NCI-H526 (cell line): ENCODE measurements at regions not wholly inside any gene's neighbourhood (a gene's known extent, or its start where the extent isn't known, plus 50 kb on each side); places are given as distances from the start of the nearest gene placed in this dataset.
"Not testable (repeated sequence)": the region's sequence is repeated elsewhere in the genome, so short reads cannot be mapped to it uniquely, and the experiment has no call there.

ENCODE experiments used
- DNase-seq, 2 experiments: peaks; one replicate each; lab custom pipeline; 2025; lab: John Stamatoyannopoulos, UW

DNA sequence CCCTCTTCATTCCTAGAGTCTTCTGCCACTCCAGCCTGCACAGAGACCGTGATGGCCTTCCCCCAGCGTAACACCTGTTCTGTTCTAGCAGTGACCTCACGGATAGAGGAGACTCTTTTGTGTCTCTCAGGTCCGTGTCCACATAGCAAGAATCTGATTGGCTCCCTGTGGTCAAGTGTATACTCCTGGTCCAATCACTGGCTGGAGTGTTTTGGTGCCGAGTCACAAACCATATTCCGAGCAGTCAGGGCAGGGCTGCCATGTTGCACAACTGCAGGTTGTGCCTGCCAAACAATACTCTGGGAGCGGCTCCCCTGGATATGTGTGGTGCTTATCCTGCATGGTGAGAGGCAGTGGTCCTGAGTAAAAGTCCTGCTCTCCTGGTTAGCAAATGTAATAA is 402.4 kb downstream of the KCNRG start:
- DNase-seq, result no peak

DNA sequence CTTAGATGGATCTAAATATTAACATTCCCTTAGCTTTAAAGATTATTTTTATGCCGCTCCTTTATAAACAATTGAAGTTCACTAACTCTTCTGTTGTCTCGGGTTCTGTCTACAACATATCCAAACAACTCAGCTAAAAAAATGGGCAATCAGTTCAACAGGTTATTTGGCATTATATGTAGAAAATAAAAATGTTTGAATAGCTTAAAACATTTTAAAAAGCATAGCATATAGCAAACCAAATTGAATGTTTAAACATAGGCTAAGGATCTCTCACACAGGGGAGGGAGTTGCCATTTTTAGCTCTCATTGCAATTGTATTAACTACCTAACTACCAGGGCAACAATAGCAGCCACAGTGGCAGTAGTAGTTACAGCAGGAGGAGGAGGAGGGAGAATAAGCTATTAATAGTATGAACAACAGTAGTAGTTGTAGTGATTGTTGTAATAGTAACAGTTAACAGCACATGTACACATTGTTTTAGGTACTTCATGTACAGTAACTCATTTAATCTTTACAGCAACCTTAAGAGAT is 404.2 kb downstream of the KCNRG start:
- DNase-seq, result no peak

DNA sequence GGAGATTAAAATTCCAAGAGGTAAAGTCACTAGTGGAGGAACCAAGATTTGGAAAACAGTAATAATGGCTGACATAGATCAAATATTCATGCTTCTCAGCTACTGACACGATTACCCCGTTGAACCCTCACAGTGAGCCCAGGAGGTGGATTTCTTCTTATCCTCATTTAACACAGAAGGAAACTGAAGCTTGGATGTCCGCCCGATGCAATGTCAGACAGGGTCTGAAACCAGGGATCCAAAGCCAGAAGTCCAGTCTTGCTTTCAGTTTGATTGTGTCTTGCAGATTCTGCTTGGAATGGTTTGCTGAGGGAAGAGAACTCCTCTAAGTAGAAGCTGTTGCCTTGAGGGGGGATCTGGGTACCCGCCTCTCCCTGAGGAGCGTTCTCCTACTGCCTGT is 404.7 kb downstream of the KCNRG start:
- no peak for DNase-seq

DNA sequence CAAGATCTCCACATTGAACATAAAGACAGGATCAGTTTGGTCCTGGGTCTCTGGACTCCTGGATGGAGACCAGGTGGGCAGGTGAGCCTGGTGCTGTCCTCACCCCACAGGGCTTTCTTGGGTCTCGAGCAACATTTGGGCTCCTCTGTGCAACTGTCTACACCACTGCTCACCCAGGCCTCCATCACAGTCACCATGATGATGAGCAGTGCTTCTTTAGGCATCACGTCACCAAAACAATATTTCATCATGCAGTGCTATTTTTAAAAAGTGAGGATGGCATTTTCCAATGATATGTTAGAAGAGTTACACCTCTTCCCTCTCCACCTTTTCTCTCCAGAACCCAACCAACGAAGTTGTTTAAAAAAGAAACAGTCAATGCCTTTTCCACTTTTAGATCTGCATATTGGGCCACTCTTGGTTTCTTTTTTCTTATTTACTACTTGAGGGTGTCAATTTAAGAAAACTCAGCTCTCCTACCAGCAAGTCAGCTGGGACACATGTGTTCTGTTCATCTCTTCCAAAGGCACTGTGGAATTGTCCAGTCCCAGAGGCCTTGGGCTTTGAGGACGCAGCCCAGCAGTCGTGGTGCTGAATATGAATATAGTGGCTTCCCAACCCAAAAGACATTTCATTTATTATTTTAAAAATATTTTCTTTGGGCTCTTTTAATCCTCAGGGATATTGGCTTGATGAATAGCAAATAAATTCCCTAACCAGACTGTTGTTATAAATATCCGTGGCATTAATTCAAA is 405.7 kb downstream of the KCNRG start:
- DNase-seq, result no peak

DNA sequence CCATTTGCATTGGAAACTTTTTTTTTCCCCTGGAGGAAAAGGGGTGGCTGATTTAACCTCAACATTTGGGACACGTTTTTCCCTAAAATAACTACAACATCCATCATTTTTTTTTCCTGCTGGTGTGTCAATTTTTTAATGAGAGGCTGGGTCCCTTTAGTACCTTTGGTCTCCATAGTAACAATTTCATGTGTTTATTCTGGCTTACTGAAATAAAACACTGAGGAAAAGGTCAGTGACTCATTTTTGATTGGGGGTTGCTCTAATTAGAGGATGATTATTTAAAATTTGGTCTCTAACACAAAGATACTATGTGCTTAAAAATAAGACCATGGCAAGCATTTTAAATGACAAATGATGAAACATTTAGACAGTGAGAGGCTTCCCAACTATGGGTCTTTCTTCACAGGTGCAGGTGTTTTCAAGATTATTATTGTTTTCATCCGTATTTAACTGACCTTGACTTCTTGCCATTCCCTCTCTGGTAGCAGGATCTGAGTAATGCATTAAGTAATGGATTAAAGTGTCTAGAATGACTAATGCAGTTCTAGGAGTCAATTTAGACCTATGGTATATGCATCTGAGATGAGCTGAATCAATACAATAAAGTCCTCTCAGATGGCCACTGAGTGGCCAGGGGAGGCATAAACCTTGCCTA is 406.4 kb downstream of the KCNRG start:
- DNase-seq, result no peak

DNA sequence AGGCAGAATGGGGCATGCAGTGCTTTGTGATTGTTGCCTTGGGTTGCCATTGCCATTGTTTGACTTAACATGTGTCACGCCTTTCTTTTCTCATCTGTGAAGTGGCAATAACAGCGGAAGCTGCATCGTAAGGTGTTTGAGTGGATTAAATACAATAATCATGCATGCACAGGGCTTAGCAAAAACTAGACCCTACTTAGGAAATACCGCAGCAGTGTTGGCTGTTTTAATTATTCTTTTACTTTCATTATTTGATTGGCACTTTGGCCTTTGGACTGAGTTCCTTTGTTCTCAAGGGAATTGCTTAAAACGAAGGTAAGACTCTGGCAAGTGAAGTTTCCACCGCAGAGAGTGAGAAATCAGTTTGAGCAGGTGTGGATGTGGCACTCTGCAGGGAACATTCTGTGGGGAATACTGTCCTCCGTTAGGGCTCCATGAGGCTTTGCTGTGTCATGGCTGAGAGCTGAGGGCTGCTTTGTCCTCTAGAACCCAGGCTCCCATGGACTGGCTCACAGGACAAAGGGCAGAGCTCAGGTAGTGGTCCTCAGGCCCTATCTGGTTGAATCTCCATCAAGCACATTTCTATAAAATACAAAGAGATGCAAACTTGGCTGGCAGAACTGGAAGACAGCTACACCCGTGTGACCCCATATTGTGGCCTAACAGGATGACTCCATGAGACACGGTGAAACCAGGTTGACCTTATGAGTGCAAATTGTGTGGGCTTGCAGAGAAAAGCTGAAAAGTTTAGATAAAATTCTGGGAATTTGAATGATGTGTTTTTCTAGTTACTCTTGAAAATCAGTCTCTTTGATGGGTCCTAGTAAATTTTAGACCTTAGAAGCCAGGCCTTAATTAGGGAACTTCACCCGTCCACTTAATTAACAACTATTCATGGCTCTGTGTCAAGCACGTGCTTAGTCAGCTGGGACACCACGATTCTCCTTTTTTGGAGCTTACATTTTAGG is 407.2 kb downstream of the KCNRG start:
- no peak for DNase-seq

DNA sequence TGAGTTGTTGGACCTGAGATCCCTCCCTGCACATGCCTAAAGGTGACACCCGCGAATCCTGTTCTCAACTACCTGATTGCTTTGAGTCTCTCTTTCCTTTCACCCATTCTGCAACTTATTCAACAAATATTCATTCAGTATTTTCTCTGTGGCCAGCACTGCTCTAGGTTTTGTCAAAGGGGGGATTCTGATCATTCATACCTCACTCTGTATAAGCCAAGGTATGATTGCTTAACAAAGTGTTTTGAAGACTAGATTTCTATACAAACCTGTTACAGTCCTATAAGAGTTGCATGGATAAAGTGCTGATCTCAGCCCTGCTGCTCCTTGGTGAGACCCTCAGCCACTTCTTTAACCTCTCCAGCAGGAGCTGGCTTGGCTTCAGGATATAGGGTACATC is 409.7 kb downstream of the KCNRG start:
- DNase-seq, result no peak

DNA sequence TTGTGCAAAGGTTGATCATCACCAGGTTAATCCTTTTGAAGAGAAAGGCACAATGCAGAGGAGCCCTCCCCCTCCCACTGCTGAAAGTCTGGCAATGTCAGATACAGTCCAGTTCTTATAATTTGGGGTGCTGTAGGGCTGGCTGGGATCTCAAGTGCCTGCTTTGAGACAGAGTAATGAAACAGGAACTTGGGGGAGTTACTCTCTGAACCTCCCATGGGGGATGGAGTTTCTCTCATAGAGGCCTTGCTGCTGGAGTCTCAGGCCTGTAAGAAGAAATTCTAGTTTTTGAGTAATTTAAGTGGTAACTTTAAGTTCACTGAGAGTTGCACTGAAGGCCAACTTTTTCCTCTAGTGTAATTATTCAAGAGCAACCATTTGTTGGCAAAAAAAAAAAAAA is 410.5 kb downstream of the KCNRG start:
- no peak for DNase-seq

DNA sequence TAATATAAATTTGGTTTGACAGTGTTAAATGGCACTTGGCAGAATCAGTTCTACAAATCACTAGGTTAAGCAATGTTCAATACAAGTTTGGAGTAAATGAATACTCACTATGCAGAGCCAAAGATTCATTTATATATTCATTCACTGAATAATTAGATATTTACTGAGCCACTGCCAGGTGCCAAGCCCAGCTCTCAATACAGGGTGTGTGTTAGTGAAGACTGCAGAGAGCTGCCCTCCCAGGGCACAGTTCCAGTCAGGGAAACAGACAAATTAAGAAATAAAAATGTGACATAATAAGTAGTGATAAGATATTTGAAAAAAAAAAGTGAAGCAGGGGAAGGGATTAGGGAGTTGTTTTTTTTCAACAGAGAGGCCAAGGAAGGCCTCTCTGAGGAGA is 411.7 kb downstream of the KCNRG start:
- no peak for DNase-seq

DNA sequence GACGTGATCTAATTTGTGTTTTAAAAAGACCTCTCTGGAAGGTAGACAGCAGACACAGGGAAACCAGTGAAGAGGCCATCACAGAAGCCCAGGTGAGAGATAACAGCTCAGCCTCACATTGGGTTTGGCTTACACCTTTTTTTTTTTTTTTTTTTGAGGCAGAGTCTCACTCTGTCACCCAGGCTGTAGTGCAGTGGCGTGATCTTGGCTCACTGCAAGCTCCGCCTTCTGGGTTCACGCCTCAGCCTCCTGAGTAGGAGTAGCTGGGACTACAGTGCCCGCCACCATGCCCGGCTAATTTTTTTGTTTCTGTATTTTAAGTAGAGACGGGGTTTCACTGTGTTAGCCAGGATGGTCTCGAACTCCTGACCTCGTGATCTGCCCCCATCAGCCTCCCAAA is 412.3 kb downstream of the KCNRG start:
- DNase-seq, result not testable (repeated sequence)

DNA sequence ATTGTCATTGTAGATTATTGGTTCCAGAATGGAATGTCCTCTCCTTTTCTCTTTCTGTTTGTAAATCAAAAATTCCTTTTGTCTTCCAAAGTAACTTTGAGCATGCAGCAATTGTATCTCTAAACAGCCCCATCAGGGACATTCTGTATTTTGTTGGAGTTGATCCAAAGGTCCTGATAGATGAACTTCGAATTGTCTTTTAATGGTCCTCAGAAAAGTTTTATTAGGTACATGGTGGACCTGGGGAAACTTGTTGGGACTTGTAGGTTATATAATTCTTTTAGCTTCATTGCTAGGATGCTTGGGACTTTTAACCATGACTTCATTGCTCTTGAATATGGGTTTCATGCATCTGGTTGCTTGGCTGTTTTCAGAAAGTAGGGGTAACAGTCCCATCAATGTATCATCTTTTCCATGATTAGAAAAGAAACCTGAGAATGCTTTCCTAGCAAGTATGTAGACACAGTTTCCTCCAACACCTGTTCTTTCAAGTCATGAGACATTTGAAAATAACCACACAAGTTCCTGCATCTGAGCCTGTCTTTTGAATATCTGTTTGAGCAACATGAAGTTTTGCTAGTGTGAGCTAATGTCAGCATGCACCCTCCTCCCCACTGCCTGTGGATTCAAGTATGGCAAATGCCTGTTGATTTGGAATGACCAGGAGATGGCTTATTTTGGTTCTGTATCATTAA is 413.1 kb downstream of the KCNRG start:
- no peak for DNase-seq

DNA sequence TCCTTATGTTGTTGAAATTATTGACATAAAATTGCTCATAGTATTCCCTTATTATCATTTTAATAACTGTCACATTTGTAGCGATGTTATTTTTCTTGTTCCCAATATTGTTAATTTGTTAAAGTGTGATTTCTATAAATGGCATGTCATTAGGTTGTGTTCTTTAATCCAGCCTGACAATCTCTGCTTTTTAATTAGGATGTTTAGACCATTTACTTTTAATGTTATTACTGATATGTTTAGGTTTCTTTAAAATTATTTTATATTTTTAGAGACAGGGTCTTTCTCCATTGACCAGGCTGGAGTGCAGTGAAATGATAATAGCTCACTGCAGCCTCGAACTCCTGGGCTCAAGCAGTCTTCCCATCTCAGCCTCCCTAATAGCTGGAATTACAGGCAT is 408.5 kb downstream of the DLEU7 start:
- no peak for DNase-seq

DNA sequence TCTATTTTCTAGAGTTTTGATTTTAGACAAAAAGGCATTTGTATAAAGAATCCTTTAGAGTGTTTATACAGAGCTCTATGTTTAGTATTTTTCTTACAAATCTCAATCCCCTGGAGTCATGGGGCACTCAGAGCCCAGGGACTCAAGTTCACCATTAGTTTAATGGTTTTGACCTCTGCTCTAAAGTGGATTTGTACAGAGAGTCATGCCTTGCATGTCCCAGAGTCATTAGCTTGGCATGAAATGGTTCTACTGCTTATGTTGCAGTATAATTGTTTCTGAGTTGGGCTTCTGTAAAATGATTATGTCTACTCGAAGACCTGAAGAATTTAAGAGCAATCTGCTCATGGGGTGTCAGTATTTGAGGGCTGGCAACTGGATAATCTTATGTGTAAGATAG is 406.2 kb downstream of the DLEU7 start:
- DNase-seq, result no peak

DNA sequence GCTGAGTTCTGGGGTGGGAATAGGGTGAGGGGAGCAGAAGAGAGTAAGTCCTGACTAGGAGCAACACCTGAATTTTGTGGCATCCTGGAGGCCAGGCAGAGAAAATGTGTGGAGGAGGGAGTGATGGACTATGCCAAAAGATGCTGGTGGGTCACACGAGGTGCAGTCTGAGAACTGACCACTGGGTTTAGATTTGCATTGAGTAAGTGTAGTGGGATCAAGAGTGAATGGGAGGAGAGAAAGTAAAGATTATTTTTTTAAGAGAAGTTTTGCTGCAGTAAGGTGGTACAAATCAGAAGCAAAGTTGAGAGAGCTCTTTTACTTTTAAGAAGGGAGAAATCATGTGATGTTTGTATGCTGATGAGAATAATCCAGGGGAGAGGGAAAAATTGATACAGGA is 405.1 kb downstream of the DLEU7 start:
- no peak for DNase-seq

DNA sequence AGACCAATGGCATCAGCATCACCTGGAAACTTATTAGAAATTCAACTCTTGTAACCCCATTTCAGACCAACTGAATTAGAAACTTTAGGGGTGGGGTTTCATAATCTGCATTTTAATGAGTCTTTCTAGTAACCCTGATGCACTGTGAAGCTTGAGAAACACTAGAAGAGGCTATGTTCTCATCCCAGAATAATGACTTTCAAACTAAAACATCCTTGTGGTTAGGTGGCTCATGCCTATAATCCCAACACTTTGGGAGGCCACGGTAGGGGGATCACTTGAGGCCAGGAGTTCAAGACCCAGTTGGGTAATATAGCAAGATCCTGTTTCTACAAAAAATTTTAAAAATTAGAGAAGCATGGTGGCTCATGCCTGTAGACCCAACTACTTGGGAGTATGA is 402.4 kb downstream of the DLEU7 start:
- DNase-seq, result no peak

DNA sequence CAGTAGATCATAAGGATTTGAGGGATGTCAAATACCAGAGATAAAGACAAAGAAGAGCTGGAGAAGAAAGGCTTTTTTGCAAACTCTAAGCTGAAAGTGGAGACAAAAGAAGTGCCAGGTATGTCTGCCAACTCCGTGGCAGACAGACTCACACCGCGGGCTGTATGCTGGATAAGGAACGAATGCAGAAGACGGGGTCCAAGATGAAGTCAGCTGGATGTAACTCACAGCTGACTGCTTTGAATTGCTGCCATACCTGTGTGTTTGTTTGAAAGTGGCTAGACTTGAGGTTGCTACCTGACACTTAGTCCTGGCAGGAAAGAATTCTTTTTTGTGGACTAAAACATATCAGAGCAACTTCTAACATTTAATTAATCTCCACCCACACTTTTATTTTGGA is 398.8 kb downstream of the DLEU7 start:
- no peak for DNase-seq

DNA sequence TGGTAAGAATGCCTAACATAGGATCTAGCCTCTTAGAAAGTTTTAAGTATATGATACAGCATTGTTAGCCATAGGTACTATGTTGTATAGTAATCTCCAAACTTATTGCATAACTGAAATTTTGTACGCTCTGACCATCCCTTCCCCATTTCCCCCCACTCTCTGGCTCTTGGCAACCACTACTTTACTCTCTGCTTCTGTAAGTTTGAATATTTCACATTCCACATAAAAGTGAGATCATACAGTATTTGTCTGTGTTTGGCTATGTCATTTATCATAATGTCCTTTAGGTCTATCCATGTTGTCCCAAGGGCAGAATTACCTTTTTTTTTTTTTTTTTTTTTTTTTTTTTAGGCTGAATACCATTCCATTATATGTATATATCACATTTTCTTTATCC is 396.9 kb downstream of the DLEU7 start:
- no peak for DNase-seq

DNA sequence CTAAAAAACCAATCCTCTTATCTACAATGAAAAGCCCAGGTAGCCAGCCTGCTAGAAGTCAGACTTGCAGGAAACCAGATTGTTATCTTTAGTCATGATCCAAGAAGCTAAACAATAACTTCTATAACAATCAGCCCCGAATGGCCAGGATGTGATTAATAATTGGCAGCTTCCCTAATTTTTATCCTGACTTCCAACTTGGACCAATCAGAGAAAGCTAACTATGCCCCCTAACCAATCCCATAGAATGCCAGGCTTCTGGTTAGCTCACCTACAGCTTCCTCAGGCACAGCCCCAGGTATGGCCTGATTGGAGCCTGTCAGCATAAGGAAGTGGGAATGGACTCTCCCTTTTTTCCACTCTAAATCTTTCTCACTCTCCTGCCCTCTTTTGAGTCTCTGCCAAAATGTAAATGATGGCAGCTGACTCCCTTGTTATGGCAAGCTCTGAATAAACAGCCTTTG is 394.9 kb downstream of the DLEU7 start:
- peak; percentile 29 to 30 for DNase-seq

DNA sequence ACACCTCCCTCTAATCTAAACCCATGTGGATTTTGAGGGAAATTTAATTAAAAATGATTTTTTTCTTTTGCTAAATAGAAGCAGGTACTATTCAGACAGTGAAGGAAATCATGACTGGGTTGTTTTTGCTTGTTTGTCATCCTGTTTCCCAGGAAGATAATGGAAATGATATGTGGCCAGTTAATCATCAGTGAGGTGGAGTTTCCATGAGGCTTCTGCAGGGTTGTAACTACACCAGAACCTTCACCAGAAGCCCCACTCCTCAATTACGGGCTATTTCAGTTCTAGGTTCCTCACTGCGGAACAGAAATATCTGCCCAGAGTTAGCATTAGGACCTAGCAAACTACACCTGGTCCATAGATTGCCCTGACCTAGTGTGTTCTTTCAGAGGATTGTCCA is 394.0 kb downstream of the DLEU7 start:
- no peak for DNase-seq

DNA sequence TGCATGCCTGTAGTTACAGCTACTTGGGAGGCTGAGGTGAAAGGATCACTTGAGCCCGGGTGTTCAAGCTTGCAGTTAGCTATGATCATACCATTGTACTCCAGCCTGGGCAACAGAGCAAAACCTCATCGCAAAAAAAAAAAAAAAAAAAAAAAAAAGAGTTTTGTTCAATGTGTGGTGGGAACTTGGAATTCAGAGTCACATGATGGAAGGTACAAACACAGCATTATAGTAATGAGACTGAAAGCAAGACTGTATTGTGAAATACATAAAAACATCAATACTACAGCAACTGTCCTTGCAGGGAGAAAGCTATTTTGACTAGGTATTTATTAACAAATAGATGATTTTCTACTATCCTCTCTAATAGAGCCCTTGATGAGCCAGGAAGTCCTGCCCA is 393.2 kb downstream of the DLEU7 start:
- no peak for DNase-seq

DNA sequence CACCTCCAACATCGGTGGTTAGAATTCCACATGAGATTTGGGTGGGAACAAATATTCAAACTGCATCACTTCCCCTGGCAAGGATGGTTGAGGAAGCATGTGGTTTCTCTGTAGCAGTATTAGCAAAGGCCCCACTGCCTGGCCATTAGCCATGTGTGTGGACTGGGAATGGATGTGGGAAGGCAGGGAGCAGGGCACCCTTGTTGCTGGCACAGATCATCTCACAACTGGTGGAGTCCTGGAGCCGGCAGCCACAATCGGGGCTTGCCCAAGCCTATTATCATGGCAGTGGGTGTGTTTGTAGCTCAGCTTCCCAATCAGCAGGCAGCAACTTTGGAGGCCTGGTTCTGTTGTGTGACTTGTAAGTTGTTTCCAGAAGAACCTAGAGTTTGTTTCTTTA is 391.9 kb downstream of the DLEU7 start:
- DNase-seq, result no peak

DNA sequence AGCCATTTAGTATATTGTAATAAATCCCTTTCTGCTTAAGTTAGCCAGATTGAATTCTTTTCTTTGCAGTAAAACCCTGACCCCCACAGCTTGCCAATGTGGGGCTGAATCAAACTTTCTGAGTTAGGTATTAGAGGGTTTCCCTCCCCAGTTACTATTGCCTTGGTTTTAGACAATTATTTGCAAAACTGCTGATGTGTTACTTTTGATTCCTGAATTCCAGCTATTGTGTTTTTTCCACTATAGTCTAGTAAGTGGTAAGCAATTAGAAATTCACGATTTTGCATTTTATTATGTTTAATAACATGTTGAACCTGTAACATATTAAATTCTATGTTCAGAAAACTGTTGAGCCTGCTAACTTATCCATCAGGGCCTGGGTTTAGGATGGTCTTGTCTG is 391.5 kb downstream of the DLEU7 start:
- no peak for DNase-seq
